Inflammatory macrophage treated with lipopolysaccharide for 4 hours (primary cell): ENCODE measurements at regions not wholly inside any gene's neighbourhood (a gene's known extent, or its start where the extent isn't known, plus 50 kb on each side); places are given as distances from the start of the nearest gene placed in this dataset.
"Not testable (repeated sequence)": the region's sequence is repeated elsewhere in the genome, so short reads cannot be mapped to it uniquely, and the experiment has no call there.

Experiments
- DNase-seq: peaks from one replicate; pipeline ENCODE4 v3.0.0-alpha.2; 2020

GRCh38 chr3:106125321-106125720 is 256.5 kb upstream of the CBLB start:
- no peak for DNase-seq

DNA sequence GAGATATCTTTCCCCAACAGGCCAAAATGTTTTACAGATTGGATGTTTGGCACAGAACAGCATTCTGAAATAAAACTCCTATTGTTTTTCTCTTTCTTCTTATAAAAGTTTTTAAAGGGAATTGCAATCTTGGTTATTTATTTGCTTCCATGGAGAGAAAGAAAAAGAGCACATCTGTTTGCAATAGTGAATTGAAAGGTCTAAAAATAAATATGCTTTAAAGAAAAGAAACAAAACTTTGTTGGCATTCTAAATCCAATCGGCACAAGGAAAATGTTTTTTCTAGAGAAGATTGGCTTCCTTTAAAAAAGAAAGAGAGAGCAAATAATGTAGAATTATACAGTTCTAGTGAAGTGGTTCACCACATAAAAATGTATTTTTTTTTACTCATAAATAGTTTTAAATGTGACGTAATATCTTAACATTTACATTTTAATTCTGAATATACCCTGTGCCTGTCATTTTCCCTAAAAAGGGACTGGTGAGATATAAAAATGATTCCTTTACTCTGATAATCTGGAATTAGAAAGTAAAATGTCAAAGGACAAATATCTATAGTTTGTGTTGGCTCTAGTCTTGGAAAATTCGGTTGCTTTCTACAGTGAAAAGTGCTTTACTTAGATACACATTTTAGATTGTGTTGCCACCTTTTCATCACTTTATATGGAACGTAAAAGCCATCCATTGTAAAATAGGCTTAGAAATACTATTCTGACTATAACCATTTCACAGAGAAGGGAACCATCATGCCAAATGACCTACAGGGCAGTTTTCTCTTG is 257.4 kb upstream of the CBLB start:
- DNase-seq = no peak

GRCh38 chr3:106126846-106127235 is 258.0 kb upstream of the CBLB start:
- DNase-seq = no peak

GRCh38 chr3:106129939-106130338 is 261.1 kb upstream of the CBLB start:
- no peak for DNase-seq

DNA sequence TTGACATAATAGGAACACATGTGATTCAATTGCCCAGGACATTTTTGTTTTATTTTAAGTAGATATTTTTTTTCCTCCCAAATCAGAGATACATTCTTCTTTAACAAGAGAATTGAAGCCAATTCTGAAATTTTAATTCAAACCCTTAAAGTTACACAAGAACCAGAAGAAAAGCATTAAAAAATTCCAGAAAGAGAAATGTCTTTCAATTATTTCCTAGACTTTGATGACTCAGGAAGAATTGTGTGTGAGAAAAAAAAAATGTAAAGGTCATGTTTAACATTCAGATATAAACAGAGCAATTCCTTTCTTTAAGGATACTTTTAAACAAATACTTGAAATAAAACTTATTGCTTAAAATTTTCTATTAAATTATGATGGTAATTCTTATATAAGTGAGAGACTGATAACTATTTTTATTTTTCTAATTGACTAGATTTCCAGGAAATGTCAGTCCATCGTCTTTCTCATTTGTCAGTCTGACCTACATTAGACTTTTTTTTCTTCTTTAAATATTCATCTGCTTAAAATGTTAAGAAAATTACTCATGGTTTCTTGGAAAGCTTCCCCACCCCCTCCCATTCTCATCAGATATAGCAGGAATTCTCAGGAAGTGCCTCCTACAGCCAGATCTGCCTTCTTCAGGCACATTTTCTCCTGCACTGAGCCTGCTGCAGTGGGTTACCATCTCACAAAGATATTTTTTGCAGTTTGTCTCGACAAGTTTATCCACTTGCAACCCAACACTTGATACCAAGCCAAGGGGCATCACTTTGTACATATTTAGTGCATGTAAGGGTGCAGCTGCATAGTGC is 261.8 kb upstream of the CBLB start:
- no peak for DNase-seq

DNA sequence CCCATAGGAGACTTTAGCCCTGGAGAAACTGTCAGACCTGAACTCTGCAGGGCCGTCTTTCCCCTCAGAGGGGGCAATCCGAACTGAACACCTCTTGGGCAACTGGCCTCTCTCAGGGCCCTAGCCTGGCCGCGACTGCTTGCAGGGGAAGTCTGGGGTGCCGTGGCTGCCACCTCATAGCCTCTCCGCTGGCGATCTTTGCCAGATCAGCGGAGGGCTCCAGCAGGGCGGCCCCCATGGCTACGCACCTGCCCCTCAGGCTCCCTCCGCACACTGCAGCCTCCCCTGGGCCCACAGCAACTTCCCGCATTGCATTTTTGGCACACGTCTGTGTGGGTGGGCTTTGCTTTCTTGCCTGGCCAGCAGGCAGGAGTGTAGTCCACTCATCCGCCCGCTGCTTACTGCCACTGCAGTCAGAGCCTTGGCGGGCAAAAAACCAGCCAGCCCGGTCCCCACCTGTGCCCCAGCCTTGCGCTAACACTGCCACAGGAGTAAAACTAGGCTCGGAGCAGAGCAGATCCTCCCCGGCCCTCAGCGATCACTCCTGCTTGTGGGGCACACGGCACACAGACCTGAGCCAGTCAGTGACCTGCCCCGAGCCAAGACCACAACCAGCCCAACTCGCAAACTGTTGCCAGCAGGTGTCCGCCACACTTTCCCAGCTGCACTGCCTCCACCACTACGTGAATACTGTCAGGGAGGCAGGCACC is 266.8 kb upstream of the CBLB start:
- DNase-seq = no peak

GRCh38 chr3:106139826-106140225 is 271.0 kb upstream of the CBLB start:
- DNase-seq = no peak

DNA sequence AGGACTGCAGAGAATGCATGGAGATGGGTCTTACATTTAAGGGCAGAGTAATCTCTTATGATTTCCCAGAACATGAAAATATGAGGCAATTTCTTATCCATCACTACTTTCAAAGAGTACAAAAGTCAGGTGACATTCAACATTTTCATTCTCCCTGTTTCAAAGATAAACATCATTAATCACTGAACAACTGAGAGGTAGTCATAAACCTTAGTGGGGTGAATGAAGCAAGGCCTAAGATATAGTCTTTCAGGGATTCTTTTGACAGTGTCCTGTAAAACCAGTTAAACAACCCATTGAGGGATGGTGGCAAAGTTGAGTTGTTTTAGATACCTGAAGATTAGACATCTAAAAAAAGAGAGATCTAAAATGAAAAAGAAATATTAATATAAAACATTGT is 271.6 kb upstream of the CBLB start:
- DNase-seq = no peak

GRCh38 chr3:106144030-106144429 is 275.2 kb upstream of the CBLB start:
- DNase-seq = no peak

DNA sequence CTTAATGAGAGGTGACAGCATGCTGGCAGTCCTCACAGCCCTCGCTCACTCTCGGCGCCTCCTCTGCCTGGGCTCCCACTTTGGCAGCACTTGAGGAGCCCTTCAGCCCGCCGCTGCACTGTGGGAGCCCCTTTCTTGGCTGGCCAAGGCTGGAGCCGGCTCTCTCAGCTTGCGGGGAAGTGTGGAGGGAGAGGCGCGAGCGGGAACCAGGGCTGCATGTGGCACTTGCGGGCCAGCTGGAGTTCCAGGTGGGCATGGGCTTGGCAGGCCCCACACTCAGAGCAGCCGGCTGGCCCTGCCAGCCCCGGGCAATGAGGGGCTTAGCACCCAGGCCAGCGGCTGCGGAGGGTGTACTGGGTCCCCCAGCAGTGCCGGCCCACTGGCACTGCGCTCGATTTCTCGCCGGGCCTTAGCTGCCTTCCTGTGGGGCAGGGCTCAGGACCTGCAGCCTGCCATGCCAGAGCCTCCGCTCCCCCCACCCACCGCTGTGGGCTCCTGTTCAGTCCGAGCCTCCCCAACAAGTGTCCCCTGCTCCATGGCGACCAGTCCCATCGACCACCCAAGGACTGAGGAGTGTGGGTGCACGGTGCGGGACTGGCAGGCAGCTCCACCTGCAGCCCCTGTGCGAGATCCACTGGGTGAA is 279.7 kb upstream of the CBLB start:
- DNase-seq = not testable (repeated sequence)

- DNase-seq = no peak
These were observed 288.6 kb upstream of the CBLB start for GRCh38 chr3:106157411-106157810.

- DNase-seq = no peak
These were observed 291.6 kb upstream of the CBLB start for GRCh38 chr3:106160396-106160795.

DNA sequence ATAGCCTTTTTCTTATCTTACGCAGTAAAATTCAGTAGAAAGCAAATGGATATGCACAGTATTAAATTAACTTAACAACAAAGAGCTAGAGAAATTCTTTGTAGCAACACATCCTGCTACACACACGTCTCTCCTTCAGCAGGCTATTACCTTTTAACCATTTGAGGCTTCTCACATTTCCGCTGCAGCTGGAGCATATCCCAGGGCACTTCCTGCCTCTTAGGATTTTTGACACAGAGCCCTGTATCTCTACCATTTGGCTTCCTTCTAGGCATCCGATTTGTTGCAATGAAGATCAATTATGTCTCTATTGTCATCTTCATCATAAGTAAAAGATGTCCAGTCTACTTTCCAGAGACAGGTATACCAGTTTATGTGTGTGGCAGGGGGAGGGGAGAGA is 292.4 kb upstream of the CBLB start:
- no peak for DNase-seq

DNA sequence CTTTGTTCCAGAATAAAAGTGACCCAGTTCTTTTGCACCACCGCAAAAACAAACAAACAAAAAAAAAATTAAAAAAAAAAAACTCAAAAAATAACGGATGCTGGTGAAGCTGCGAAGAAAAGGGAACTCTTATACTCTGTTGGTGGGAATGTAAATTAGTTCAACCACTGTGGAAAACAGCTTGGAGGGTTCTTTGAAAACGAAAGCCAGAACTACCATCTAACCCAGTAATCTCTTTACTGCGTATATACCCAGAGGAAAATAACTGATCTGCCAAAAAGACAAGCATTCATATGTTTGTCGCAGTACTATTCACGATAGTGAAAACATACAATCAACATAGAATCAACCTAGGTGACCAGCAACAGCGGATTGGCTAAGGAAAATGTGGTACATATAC is 298.9 kb upstream of the CBLB start:
- DNase-seq = no peak

GRCh38 chr3:106168962-106169750 is 300.3 kb upstream of the CBLB start:
- no peak for DNase-seq

- no peak for DNase-seq
These were observed 301.8 kb upstream of the CBLB start for GRCh38 chr3:106170636-106171035.

GRCh38 chr3:106172101-106172500 is 303.3 kb upstream of the CBLB start:
- no peak for DNase-seq

DNA sequence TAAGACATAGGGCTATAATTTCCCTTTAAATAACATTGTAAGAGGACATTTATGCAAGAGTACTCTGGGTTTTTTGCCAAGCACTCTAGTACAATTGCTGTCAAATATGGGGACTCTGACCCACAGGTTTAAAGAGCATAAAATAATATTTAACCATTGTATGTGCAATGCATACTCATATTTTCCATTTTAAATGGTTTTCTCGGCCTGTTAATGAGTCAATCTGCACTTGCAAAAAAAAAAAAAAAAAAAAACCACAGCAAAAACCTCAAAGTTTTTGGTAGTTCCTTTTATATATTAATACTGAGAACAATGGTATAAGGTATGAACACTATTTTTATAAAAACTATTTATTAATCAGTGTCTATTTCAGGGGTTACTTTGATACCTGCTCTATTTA is 304.0 kb upstream of the CBLB start:
- peak; percentile 1 for DNase-seq

DNA sequence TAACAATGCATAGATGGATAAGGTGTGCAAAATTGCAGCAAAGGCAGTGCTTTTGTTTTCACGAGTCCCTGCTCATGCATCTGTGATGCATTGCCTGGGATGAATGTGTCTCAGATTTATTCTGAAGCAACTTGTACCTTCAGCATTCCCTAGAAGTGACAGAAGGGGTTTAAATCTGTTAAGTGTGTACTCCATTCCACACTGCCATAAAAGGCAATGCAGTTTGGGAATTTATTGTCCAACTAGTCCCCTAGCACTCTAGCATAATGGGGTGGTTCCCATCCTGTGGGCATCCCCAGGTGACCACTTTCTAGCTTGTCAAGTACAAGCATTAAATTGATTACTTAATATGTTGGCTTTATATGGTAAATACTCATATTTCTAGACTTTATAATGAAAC is 306.5 kb upstream of the CBLB start:
- no peak for DNase-seq

DNA sequence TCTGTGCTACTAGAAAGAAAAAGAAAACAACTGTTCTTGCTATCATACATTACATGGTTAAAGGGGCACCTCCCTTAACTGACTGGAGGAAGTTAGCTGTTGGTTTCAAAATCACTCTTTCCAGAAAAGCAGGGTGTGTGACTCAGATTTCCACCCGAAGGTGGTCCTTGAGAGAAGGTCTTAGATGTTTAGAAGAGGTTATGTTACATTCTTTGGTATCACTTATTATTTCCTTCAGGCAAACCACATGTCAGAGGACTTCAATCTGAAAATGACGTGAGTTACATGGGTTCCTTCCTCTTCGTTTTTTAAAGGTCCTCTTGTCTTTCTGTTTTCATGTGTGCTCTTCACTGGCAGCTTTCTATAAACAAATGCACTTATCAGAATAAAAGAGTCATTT is 307.9 kb upstream of the CBLB start:
- peak; percentile 15 for DNase-seq

DNA sequence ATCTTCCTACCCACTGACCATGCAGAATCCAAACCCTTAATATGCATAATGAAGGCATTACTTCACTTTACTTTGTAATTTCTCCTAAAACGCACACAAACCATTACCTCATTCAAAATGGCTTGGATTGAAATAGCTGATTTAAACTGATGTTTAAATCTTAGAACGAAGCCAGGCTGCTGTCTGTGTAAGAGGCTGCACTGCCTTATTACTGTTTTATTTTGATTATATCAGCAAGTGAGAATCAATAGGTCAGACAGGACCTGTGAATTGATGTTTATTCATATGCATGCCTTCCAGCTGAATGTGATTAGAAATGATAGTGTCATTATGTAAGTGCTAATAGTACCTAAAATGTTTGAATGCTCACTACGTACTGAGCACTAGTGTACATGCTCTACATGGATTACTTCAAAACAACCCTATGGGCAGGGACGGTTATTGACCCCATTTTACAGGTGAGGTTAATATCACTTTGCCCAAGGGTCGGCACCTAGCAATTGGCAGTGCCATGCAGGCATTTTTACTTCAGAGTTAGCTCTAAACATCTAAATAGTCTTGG is 314.2 kb upstream of the CBLB start:
- DNase-seq = no peak

DNA sequence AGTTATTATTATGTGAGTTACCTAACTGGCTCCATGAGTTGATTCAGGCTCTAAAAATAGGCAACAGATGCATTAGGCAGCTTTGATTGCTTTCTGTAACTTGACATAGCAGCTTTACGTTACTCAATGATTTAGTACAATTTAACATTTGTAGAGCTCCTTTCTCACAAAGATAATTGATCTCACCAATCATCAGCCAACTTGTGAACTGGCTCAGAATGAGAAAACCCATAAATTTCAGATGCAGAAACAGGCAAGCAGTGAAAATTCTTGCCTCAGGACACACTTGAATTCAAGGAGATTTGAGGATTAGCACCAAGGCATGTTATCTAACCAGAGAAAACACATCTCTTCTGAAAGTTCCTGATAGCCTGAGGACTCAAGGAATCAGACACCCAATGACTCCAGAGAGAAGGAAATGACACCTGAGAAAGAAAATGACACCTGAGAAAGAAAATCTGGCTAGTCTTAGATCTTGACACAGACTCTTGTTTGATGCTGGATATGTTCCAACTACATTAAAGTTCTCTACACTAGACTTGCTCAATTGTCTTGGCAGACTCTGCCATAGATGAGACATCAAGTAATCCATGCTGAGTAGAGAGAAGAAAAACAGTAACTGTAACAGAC is 315.1 kb upstream of the CBLB start:
- no peak for DNase-seq
